ENCODE measurements at regions not wholly inside any gene's neighbourhood (a gene's known extent, or its start where the extent isn't known, plus 50 kb on each side); places are given as distances from the start of the nearest gene placed in this dataset.

GRCh38 chr1:209491031-209491430 lies 92.5 kb upstream of the CAMK1G start:
- CTCF ChIA-PET: interaction anchor here (1.8 kb wide), 1 partner anchor 75 kb away, joined by 6 read pairs; no protein-coding TSS in a partner anchor
- intact Hi-C loops (cut with micrococcal nuclease): no loop called here
- Mint-ChIP-seq H3K9me3 (peaks cover 2% of the 10 kb centered on the region), H3K36me3 (ENCODE audit: low read depth) (no peaks in the 10 kb centered on the region), H3K4me1 (ENCODE audit: low read depth) (no peaks in the 10 kb centered on the region), H3K27ac (no peak overlapping the region), H3K27me3 (ENCODE audit: low read depth) (no peaks in the 10 kb centered on the region), H3K4me3 (no peak overlapping the region)
- DNase-seq: no peak

GRCh38 chr1:209491496-209491895 lies 92.0 kb upstream of the CAMK1G start:
- DNase-seq: no peak
- H3K27ac Mint-ChIP-seq: no peak overlapping the region
- intact Hi-C loops (cut with micrococcal nuclease): no loop called here
- CTCF ChIA-PET: interaction anchor here (1.8 kb wide), 1 partner anchor 74 kb away, joined by 6 read pairs; no protein-coding TSS in a partner anchor
- H3K27me3 Mint-ChIP-seq (ENCODE audit: low read depth): no peaks in the 10 kb centered on the region
- no peaks in the 10 kb centered on the region for H3K4me1 Mint-ChIP-seq (ENCODE audit: low read depth)
- H3K9me3 Mint-ChIP-seq: peaks cover 2% of the 10 kb centered on the region
- H3K36me3 Mint-ChIP-seq (ENCODE audit: low read depth): no peaks in the 10 kb centered on the region
- no peak overlapping the region for H3K4me3 Mint-ChIP-seq

GRCh38 chr1:209491897-209492296 lies 91.6 kb upstream of the CAMK1G start:
- Mint-ChIP-seq H3K9me3 (peaks cover 4% of the 10 kb centered on the region), H3K4me3 (no peak overlapping the region), H3K27me3 (ENCODE audit: low read depth) (no peaks in the 10 kb centered on the region), H3K4me1 (ENCODE audit: low read depth) (no peaks in the 10 kb centered on the region), H3K36me3 (ENCODE audit: low read depth) (no peaks in the 10 kb centered on the region), H3K27ac (no peak overlapping the region)
- CTCF ChIA-PET: interaction anchor here (1.8 kb wide), 1 partner anchor 74 kb away, joined by 6 read pairs; no protein-coding TSS in a partner anchor
- intact Hi-C loops (cut with micrococcal nuclease): no loop called here
- DNase-seq: no peak

DNA sequence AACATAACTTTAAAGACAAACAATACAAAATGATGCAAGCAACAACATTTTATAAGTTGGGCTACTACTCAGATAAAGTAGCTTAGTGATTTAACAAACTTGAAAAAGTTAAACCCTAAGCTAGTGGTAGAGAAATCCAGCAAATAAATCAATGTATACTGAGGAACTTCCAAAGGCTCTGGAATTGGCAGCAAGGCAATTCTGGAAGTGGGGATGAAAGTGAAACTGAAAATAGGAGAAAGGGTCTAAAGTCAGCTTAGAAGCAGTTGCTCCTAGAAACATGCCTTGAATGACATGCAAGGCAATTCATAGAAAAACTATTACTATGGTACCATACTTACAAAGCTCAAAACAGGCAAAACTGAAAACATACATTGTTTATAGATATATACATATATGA lies 90.0 kb upstream of the CAMK1G start:
- no peaks in the 10 kb centered on the region for H3K4me1 Mint-ChIP-seq (ENCODE audit: low read depth)
- intact Hi-C loops (cut with micrococcal nuclease): no loop called here
- H3K27ac Mint-ChIP-seq: no peak overlapping the region
- CTCF ChIA-PET: no interaction called here
- no peaks in the 10 kb centered on the region for H3K36me3 Mint-ChIP-seq (ENCODE audit: low read depth)
- no peak overlapping the region for H3K4me3 Mint-ChIP-seq
- peaks cover 3% of the 10 kb centered on the region for H3K27me3 Mint-ChIP-seq (ENCODE audit: low read depth)
- H3K9me3 Mint-ChIP-seq: peaks cover 7% of the 10 kb centered on the region
- DNase-seq: no peak

GRCh38 chr1:209497729-209498128 lies 85.8 kb upstream of the CAMK1G start:
- H3K27me3 Mint-ChIP-seq (ENCODE audit: low read depth): peaks cover 3% of the 10 kb centered on the region
- H3K4me3 Mint-ChIP-seq: no peak overlapping the region
- no peaks in the 10 kb centered on the region for H3K36me3 Mint-ChIP-seq (ENCODE audit: low read depth)
- H3K4me1 Mint-ChIP-seq (ENCODE audit: low read depth): no peaks in the 10 kb centered on the region
- H3K9me3 Mint-ChIP-seq: peaks cover 21% of the 10 kb centered on the region
- CTCF ChIA-PET: no interaction called here
- intact Hi-C loops (cut with micrococcal nuclease): no loop called here
- H3K27ac Mint-ChIP-seq: no peak overlapping the region
- no peak for DNase-seq

- H3K27me3 Mint-ChIP-seq (ENCODE audit: low read depth): peaks cover 6% of the 10 kb centered on the region
- H3K4me1 Mint-ChIP-seq (ENCODE audit: low read depth): no peaks in the 10 kb centered on the region
- no peak overlapping the region for H3K27ac Mint-ChIP-seq
- CTCF ChIA-PET: interaction anchor here (1.2 to 1.7 kb wide), 2 partner anchors 12 kb away, joined by 4 to 7 read pairs; no protein-coding TSS in a partner anchor
- no peak for DNase-seq
- intact Hi-C loops (cut with micrococcal nuclease): no loop called here
- no peaks in the 10 kb centered on the region for H3K36me3 Mint-ChIP-seq (ENCODE audit: low read depth)
- H3K9me3 Mint-ChIP-seq: peaks cover 19% of the 10 kb centered on the region
- H3K4me3 Mint-ChIP-seq: no peak overlapping the region
Observed at GRCh38 chr1:209500993-209501392, 82.5 kb upstream of the CAMK1G start.

DNA sequence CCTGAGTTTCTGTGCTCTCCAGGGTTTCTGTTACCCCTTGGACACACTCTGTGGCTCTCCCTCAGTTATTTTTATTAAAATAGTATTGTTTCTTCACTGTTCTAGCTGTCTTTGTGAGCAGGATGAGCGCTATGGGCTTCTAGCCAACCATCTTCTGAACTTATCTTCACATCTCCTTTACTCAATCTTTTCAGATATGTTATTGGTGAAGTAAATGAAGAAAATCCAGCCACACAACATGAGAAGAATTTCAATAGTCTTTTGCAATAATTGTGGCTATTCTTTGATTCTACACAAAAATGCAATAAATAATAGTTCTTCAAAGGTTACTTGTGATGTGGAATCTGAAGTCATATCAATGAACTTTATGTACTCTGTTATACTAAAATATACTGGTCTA lies 80.3 kb upstream of the CAMK1G start:
- no peak overlapping the region for H3K27ac Mint-ChIP-seq
- no peak for DNase-seq
- no peaks in the 10 kb centered on the region for H3K36me3 Mint-ChIP-seq (ENCODE audit: low read depth)
- H3K4me1 Mint-ChIP-seq (ENCODE audit: low read depth): no peaks in the 10 kb centered on the region
- CTCF ChIA-PET: no interaction called here
- H3K27me3 Mint-ChIP-seq (ENCODE audit: low read depth): peaks cover 9% of the 10 kb centered on the region
- intact Hi-C loops (cut with micrococcal nuclease): no loop called here
- no peak overlapping the region for H3K4me3 Mint-ChIP-seq
- peaks cover 14% of the 10 kb centered on the region for H3K9me3 Mint-ChIP-seq

- DNase-seq: no peak
- Mint-ChIP-seq H3K27ac (no peak overlapping the region), H3K4me1 (ENCODE audit: low read depth) (no peaks in the 10 kb centered on the region), H3K27me3 (ENCODE audit: low read depth) (peaks cover 9% of the 10 kb centered on the region), H3K9me3 (peaks cover 14% of the 10 kb centered on the region), H3K4me3 (no peak overlapping the region), H3K36me3 (ENCODE audit: low read depth) (no peaks in the 10 kb centered on the region)
- intact Hi-C loops (cut with micrococcal nuclease): no loop called here
- CTCF ChIA-PET: no interaction called here
Observed at GRCh38 chr1:209504571-209504970, 78.9 kb upstream of the CAMK1G start.

- CTCF ChIA-PET: interaction anchor here (0.7 to 1.0 kb wide), 2 partner anchors 9 to 91 kb away, joined by 3 read pairs; no protein-coding TSS in a partner anchor
- Mint-ChIP-seq H3K4me1 (ENCODE audit: low read depth) (no peaks in the 10 kb centered on the region), H3K36me3 (ENCODE audit: low read depth) (no peaks in the 10 kb centered on the region), H3K27me3 (ENCODE audit: low read depth) (peaks cover 9% of the 10 kb centered on the region), H3K9me3 (peaks cover 11% of the 10 kb centered on the region), H3K27ac (no peak overlapping the region), H3K4me3 (no peak overlapping the region)
- DNase-seq: no peak
- intact Hi-C loops (cut with micrococcal nuclease): no loop called here
Observed at GRCh38 chr1:209505044-209505443, 78.5 kb upstream of the CAMK1G start.

GRCh38 chr1:209506101-209506500 lies 77.4 kb upstream of the CAMK1G start:
- CTCF ChIA-PET: interaction anchor here (1.0 kb wide), 1 partner anchor 10 kb away, joined by 3 read pairs; no protein-coding TSS in a partner anchor
- no peaks in the 10 kb centered on the region for H3K36me3 Mint-ChIP-seq (ENCODE audit: low read depth)
- H3K27ac Mint-ChIP-seq: no peak overlapping the region

DNA sequence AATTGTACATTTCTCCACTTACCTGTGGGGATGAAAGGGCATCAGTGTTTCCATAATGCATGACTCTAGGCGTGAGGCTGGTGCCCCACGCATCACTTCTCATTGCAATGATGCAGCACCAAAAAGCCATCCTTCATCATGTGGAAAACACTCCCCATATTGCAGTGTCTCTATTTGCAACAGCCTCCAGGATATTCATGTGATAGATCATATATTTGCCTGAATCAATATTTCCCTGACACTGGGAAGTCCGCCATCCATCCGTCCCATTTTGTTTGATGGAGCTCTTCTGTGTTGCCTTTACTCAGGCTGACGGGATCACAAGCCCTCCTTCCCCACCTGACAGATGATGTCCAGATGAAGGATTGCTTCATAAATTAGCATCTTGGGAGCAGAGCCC lies 74.5 kb upstream of the CAMK1G start:
- no peak overlapping the region for H3K4me3 Mint-ChIP-seq
- no peak for DNase-seq
- no peaks in the 10 kb centered on the region for H3K9me3 Mint-ChIP-seq
- CTCF ChIA-PET: no interaction called here
- no peaks in the 10 kb centered on the region for H3K36me3 Mint-ChIP-seq (ENCODE audit: low read depth)
- intact Hi-C loops (cut with micrococcal nuclease): no loop called here
- no peak overlapping the region for H3K27ac Mint-ChIP-seq
- no peaks in the 10 kb centered on the region for H3K4me1 Mint-ChIP-seq (ENCODE audit: low read depth)
- H3K27me3 Mint-ChIP-seq (ENCODE audit: low read depth): peaks cover 9% of the 10 kb centered on the region

More at GRCh38 chr1:209506101-209506500, 77.4 kb upstream of the CAMK1G start:
- Mint-ChIP-seq H3K27me3 (ENCODE audit: low read depth) (peaks cover 9% of the 10 kb centered on the region), H3K4me1 (ENCODE audit: low read depth) (no peaks in the 10 kb centered on the region), H3K4me3 (no peak overlapping the region), H3K9me3 (peaks cover 3% of the 10 kb centered on the region)
- no peak for DNase-seq
- intact Hi-C loops (cut with micrococcal nuclease): no loop called here

DNA sequence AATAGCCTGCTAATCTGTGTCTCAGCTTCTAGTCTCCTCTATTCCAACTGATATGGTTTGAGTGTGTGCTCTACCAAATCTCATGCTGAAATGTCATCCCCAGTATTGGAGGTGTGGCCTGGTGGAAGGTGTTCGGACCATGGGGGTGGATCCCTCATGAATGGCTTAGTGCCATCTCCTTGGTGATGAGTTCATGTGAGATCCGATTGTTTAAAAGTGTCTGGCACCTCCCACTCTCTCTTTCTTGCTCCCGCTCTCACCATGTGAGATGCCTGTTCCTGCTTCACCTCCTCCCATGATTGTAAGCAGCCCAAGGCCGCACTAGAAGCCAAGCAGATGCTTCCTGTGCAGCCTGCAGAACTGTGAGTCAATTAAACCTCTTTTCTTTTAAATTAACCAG lies 73.5 kb upstream of the CAMK1G start:
- Mint-ChIP-seq H3K9me3 (no peaks in the 10 kb centered on the region), H3K36me3 (ENCODE audit: low read depth) (no peaks in the 10 kb centered on the region), H3K4me1 (ENCODE audit: low read depth) (no peaks in the 10 kb centered on the region), H3K4me3 (no peak overlapping the region), H3K27me3 (ENCODE audit: low read depth) (peaks cover 5% of the 10 kb centered on the region), H3K27ac (no peak overlapping the region)
- no peak for DNase-seq
- CTCF ChIA-PET: no interaction called here
- intact Hi-C loops (cut with micrococcal nuclease): loop anchor here (5.0 kb wide), 1 partner anchor 308 kb away; no protein-coding TSS in a partner anchor

DNA sequence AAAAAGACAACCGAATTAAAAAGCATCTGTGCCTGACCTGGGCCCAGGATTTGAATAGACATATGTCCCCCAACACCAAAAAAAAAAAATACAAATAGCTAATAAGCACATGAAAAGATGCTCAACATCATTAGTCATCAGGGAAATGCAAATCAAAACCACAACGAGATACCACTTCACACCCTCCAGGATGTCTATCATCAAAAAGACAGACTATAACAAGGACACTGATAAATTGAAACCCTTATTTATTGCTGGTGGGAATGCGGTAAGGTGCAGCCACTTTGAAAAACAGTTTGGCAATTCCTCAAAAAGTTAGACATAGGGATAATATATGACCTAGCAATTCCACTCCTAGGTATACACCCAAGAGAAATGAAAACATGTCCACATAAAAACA lies 72.3 kb upstream of the CAMK1G start:
- no peak for DNase-seq
- H3K27me3 Mint-ChIP-seq (ENCODE audit: low read depth): peaks cover 11% of the 10 kb centered on the region
- H3K27ac Mint-ChIP-seq: no peak overlapping the region
- H3K4me1 Mint-ChIP-seq (ENCODE audit: low read depth): no peaks in the 10 kb centered on the region
- H3K9me3 Mint-ChIP-seq: no peaks in the 10 kb centered on the region
- CTCF ChIA-PET: interaction anchor here (0.7 kb wide), 1 partner anchor 176 kb away, joined by 3 read pairs; no protein-coding TSS in a partner anchor
- intact Hi-C loops (cut with micrococcal nuclease): loop anchor here (5.0 kb wide), 1 partner anchor 309 kb away; no protein-coding TSS in a partner anchor
- no peaks in the 10 kb centered on the region for H3K36me3 Mint-ChIP-seq (ENCODE audit: low read depth)
- no peak overlapping the region for H3K4me3 Mint-ChIP-seq

Measured in activated naive CD4-positive, alpha-beta T cell treated with anti-CD3 and anti-CD28 coated beads for 36 hours (primary cell).